ENCODE measurements at regions not wholly inside any gene's neighbourhood (a gene's known extent, or its start where the extent isn't known, plus 50 kb on each side); places are given as distances from the start of the nearest gene placed in this dataset.

DNA sequence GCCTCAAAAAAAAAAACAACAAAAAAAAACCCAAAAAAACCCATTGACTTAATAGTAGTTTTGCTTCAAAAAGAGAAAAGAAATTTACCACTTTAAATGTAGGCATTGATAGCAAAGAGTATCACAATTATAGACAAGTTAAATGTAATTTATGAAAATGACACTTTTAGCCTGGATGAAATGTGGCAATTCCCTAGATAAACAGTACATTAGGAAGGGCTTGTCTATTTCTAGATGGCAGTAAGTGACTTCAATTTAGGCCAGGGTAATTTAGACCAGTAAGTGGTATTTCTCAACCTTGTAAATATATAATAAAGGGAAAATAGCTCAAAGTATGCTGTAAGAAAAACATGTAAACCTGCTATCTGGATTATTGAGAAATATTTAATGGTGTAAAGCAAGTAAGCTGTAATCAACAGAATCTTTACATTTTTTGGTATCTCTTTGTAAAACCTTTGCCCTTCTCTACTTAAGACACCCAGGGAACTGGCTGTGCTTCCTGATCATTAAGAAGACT lies 103.7 kb upstream of the RAPGEF2 start:
- no peaks in the 10 kb centered on the region for H3K36me3 ChIP-seq
- H3K4me1 ChIP-seq = no peaks in the 10 kb centered on the region
- intact Hi-C loops (cut with DNase I) = no loop called here
- no peak overlapping the region for H3K4me3 ChIP-seq
- DNase-seq (no peak), ATAC-seq (no peak)
- no peaks in the 10 kb centered on the region for H3K27me3 ChIP-seq
- TF ChIP-seq, protein P1, sequence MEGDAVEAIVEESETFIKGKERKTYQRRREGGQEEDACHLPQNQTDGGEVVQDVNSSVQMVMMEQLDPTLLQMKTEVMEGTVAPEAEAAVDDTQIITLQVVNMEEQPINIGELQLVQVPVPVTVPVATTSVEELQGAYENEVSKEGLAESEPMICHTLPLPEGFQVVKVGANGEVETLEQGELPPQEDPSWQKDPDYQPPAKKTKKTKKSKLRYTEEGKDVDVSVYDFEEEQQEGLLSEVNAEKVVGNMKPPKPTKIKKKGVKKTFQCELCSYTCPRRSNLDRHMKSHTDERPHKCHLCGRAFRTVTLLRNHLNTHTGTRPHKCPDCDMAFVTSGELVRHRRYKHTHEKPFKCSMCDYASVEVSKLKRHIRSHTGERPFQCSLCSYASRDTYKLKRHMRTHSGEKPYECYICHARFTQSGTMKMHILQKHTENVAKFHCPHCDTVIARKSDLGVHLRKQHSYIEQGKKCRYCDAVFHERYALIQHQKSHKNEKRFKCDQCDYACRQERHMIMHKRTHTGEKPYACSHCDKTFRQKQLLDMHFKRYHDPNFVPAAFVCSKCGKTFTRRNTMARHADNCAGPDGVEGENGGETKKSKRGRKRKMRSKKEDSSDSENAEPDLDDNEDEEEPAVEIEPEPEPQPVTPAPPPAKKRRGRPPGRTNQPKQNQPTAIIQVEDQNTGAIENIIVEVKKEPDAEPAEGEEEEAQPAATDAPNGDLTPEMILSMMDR (IDR thresholded peaks at IDR 0.05) = no peak
- H3K9me3 ChIP-seq = no peaks in the 10 kb centered on the region
- H3K27ac ChIP-seq = no peak overlapping the region

DNA sequence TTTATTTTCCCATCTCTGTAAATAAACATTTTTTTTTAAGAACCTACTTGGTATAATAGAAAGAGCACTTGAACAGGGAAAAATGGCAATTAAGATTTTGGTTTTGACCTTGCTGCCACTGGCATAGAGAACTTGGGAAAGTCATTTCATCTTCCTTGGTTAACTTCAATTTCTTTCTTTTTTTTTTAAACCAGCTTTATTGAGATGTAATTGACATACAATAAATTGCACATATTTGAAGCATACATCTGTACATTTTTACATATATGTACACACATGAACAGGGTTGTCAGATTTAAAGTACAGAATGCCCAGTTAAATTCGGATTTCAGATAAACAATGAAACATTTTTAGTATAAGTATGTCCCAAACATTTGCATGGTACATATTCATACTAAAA lies 103.0 kb upstream of the RAPGEF2 start:
- TF ChIP-seq, protein P1 (IDR thresholded peaks at IDR 0.05) = no peak
- Histone ChIP-seq H3K27ac (no peak overlapping the region), H3K9me3 (no peaks in the 10 kb centered on the region), H3K27me3 (no peaks in the 10 kb centered on the region), H3K4me3 (no peak overlapping the region), H3K36me3 (no peaks in the 10 kb centered on the region), H3K4me1 (no peaks in the 10 kb centered on the region)
- DNase-seq = no peak
- intact Hi-C loops (cut with DNase I) = no loop called here
- no peak for ATAC-seq

DNA sequence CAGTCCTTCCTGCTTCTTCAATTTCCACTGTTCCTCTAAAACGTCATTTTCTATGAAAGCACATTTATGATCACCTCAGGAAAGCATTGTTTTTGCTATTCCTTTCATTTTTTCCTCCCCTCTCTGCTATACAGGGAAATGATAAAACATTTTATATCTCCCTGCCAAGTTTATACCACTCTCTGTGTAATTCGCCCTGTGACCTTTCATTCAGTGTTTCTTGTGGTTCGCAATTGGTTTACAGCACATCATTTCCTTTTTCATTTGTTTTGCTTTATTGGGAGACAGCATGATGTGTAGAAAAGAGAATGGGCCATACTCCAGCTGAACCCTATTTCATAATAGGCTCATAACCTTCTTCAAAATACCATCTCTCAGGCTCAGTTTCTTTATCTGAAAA lies 99.9 kb upstream of the RAPGEF2 start:
- no peaks in the 10 kb centered on the region for H3K4me1 ChIP-seq
- H3K4me3 ChIP-seq = no peak overlapping the region
- H3K27me3 ChIP-seq = no peaks in the 10 kb centered on the region
- no peak for ATAC-seq
- no peak for DNase-seq
- intact Hi-C loops (cut with DNase I) = no loop called here
- no peaks in the 10 kb centered on the region for H3K9me3 ChIP-seq
- TF ChIP-seq, protein P1 (IDR thresholded peaks at IDR 0.05) = no peak
- no peaks in the 10 kb centered on the region for H3K36me3 ChIP-seq
- no peak overlapping the region for H3K27ac ChIP-seq

DNA sequence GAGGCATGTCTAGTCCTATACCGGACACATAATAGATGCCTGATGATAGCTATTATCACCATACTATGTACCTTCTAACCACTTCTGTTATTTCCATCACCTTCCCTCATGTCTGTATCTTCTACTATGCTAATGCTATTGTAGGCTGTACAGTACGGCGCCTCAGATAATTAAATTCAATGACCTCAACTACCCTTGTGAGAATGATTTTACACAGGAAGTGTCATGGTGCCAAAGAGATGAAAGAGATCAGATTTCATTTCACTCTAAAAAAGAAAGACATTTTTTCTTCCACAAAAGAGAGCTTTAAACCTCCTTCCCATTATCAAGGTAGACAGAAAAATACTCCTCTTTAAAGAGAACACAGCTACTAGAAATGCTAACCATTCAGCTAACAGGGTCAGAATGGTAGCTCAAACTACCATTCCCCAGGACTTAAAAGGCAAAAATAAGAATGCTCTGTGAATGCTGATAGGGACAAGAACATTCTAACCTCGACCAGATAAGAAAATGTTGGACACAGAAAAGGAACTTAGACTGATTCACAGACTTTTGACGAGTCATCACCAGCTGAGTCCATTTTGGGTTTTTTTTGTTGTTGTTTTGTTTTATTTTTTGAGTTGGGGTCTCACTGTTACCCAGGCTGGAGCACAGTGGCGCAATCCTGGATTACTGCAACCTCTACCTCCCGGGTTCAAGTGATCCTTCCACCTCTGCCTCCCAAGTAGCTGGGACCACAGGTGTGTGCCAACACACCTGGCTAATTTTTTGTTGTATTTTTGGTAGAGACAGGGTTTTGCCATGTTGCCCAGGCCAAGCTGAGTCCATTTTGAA lies 99.2 kb upstream of the RAPGEF2 start:
- DNase-seq = no peak
- Histone ChIP-seq H3K36me3 (no peaks in the 10 kb centered on the region), H3K4me1 (no peaks in the 10 kb centered on the region), H3K9me3 (no peaks in the 10 kb centered on the region), H3K4me3 (no peak overlapping the region), H3K27ac (no peak overlapping the region), H3K27me3 (no peaks in the 10 kb centered on the region)
- TF ChIP-seq, protein P1 (IDR thresholded peaks at IDR 0.05) = no peak
- intact Hi-C loops (cut with DNase I) = no loop called here
- ATAC-seq = no peak

DNA sequence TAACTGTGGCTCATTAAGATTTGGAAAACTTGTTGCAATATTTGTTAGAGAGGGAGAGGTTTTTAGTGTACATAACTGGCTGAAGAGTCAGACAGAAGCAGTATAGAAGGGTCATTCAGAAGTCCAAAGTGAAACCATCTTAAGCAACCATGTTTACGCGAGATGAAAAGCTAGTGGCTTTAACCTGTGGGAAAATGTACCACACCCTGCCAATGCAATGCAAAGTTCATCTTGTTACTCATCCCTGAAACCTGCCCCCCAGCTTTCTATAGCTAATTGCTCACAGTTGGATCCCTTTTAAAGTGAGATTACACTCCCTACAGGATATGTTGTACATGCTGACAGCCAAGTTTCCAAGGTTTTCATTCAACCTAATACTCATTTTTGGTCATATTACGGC lies 96.7 kb upstream of the RAPGEF2 start:
- Histone ChIP-seq H3K27ac (peak overlapping the region; percentile 0), H3K9me3 (no peaks in the 10 kb centered on the region), H3K4me3 (no peak overlapping the region), H3K27me3 (no peaks in the 10 kb centered on the region), H3K36me3 (no peaks in the 10 kb centered on the region), H3K4me1 (peaks cover 8% of the 10 kb centered on the region)
- intact Hi-C loops (cut with DNase I) = no loop called here
- TF ChIP-seq, protein P1 (IDR thresholded peaks at IDR 0.05) = no peak
- ATAC-seq (peak; percentile 65), DNase-seq (no peak)
